Fibroblast of lung (primary cell): ENCODE measurements at regions not wholly inside any gene's neighbourhood (a gene's known extent, or its start where the extent isn't known, plus 50 kb on each side); places are given as distances from the start of the nearest gene placed in this dataset.

Experiments
- DNase-seq, 2 donors: peaks; one replicate each; pipeline versions ENCODE4 v3.0.0 to v3.0.0-alpha.2; 2010; ENCODE audit warnings: low read depth in 2 of 2
- H2AFZ ChIP-seq: 2 replicates; pipeline ENCODE4 v1.5.1; 2012; ENCODE audit warnings: low read length, control low read depth, inconsistent platforms
- H3K27ac ChIP-seq: 2 replicates; pipeline ENCODE4 v1.5.1; 2011; ENCODE audit warnings: low read length, control low read depth; ENCODE audit not compliant: insufficient read depth
- H3K27me3 ChIP-seq: 2 replicates; pipeline ENCODE4 v1.5.1; 2011; ENCODE audit warnings: mild to moderate bottlenecking, low read length; ENCODE audit not compliant: control insufficient read depth, insufficient read depth
- H3K36me3 ChIP-seq: 2 replicates; pipeline ENCODE4 v1.5.1; 2011; ENCODE audit warnings: low read length; ENCODE audit not compliant: control insufficient read depth, insufficient read depth
- H3K4me1 ChIP-seq: 2 replicates; pipeline ENCODE4 v1.5.1; 2011; ENCODE audit warnings: low read length; ENCODE audit not compliant: control insufficient read depth, insufficient read depth; ENCODE audit errors: extremely low read depth
- H3K4me2 ChIP-seq: 2 replicates; pipeline ENCODE4 v1.5.1; 2011; ENCODE audit warnings: low read length, control low read depth; ENCODE audit not compliant: insufficient read depth; ENCODE audit errors: extremely low read depth
- H3K4me3 ChIP-seq, 4 experiments: fragments of 200-600 bp in 1 of 4; sonication (generic) in 1 of 4; replicated peaks in 1 of 4; 2 replicates each; pipeline ENCODE4 v1.5.1; 2011 to 2016; ENCODE audit warnings: low read length in 4 of 4, low read depth in 3 of 4, mild to moderate bottlenecking in 3 of 4, control low read depth in 2 of 4, inconsistent platforms in 1 of 4, mixed read lengths in 1 of 4; ENCODE audit not compliant: insufficient read depth in 1 of 4; ENCODE audit errors: control extremely low read depth in 1 of 4
- H3K79me2 ChIP-seq: 2 replicates; pipeline ENCODE4 v1.5.1; 2012; ENCODE audit warnings: mild to moderate bottlenecking, low read length, inconsistent platforms; ENCODE audit not compliant: control insufficient read depth, insufficient read depth
- H3K9ac ChIP-seq: 2 replicates; pipeline ENCODE4 v1.5.1; 2011; ENCODE audit warnings: mild to moderate bottlenecking, low read length, control low read depth; ENCODE audit not compliant: insufficient read depth
- H3K9me3 ChIP-seq: 2 replicates; pipeline ENCODE4 v1.5.1; 2012; ENCODE audit warnings: low read depth, low read length; ENCODE audit not compliant: control insufficient read depth, insufficient read depth
- H4K20me1 ChIP-seq: 2 replicates; pipeline ENCODE4 v1.5.1; 2011; ENCODE audit warnings: low read length; ENCODE audit not compliant: control insufficient read depth, insufficient read depth; ENCODE audit errors: extremely low read depth
- EZH2 ChIP-seq: IDR thresholded peaks from 2 replicates; pipeline ENCODE4 v1.5.1; 2012; ENCODE audit warnings: low read length, control low read depth, mild to moderate bottlenecking; ENCODE audit errors: missing control alignments
- TF ChIP-seq, protein P1 (sequence below), 2 donors: IDR thresholded peaks in 1 of 2; conservative IDR thresholded peaks in 1 of 2; 1 replicate in 1 of 2; 2 replicates in 1 of 2; pipeline ENCODE4 v1.5.1; 2011 to 2012; ENCODE audit warnings: low read length in 2 of 2, control low read depth in 1 of 2, inconsistent platforms in 1 of 2, low read depth in 1 of 2, mild to moderate bottlenecking in 1 of 2

DNA sequence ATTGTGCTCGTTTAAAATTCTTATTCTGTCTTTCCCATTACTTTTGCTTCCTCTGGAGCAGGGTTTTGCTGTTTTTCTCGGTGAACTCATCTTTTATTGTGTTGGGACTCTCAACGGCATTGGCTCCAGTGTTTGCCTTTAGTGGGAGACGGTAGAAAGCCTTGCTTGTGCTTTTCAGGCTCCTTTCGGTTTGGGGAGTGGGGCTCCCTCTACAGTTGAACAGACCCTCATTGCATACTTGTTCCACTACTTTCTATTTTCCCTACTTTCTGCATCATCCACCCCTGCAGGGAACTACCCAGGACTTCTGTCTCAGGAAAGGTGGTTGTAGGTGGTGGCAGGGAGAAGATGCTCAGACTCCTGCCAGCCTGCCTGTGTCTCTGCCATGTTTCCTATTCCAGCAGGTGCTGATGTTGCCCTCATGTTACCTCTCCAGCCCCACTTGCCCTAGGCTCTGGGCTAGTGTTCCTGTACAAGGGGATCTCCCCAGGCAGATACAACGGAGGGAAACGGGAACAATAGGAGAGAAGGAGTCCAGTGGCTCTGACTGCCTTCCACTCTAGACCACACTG, 68.5 kb upstream of the ZBTB18 start:
- TF ChIP-seq, protein P1, sequence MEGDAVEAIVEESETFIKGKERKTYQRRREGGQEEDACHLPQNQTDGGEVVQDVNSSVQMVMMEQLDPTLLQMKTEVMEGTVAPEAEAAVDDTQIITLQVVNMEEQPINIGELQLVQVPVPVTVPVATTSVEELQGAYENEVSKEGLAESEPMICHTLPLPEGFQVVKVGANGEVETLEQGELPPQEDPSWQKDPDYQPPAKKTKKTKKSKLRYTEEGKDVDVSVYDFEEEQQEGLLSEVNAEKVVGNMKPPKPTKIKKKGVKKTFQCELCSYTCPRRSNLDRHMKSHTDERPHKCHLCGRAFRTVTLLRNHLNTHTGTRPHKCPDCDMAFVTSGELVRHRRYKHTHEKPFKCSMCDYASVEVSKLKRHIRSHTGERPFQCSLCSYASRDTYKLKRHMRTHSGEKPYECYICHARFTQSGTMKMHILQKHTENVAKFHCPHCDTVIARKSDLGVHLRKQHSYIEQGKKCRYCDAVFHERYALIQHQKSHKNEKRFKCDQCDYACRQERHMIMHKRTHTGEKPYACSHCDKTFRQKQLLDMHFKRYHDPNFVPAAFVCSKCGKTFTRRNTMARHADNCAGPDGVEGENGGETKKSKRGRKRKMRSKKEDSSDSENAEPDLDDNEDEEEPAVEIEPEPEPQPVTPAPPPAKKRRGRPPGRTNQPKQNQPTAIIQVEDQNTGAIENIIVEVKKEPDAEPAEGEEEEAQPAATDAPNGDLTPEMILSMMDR (conservative IDR thresholded peaks at IDR 0.05 in 1 of 2, IDR thresholded peaks at IDR 0.05 in 1 of 2; ENCODE audit: low read depth in 1 of 2, low read length in 2 of 2) = no peak
- TF ChIP-seq EZH2 = no peak
- Histone ChIP-seq H3K9ac (no peak overlapping the region), H3K79me2 (no peaks in the 10 kb centered on the region), H3K27me3 (no peaks in the 10 kb centered on the region), H4K20me1 (no peaks in the 10 kb centered on the region), H3K9me3 (no peaks in the 10 kb centered on the region), H3K4me3 (no peak overlapping the region), H3K4me2 (no peak overlapping the region), H2AFZ (no peak overlapping the region), H3K36me3 (no peaks in the 10 kb centered on the region), H3K4me1 (no peaks in the 10 kb centered on the region), H3K27ac (no peak overlapping the region)
- no peak for DNase-seq

DNA sequence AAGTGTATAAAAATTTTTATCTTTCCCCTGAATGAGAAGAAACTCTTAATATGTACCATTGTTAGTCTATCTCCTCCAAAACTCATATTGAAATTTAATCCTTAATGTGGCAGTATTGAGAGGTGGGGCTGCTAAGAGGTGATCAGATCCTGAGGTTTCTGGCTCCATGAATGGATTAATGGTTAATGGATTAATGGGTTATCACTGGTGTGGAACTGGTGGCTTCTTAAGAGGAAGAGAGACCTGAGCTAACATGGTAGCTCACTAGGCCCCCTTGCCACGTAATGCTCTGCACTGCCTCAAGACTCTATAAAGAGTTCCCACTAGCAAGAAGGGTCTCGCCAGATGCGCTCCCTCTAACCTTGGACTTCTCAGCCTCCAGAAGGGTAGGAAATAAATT, 70.6 kb upstream of the ZBTB18 start:
- H2AFZ ChIP-seq = no peak overlapping the region
- H3K9me3 ChIP-seq = no peaks in the 10 kb centered on the region

DNA sequence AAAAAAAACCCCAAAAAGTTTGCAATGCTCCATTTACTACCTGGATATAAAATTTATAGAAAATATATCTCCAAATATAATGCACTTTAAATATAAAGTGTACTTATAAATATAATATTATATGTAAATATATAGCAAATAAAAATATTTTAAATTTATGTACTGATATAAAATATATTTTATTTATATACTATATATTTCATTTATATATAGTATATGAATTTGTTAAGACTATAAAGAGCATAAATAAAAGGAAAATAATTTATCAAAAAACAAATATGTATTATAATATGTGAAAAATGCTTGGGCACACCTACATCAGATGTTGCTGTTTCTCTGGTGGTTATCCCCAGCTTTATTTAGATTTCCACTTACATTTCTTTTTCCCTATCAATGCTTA, 71.0 kb upstream of the ZBTB18 start:
- H3K79me2 ChIP-seq = no peaks in the 10 kb centered on the region
- no peaks in the 10 kb centered on the region for H3K9me3 ChIP-seq
- H3K4me2 ChIP-seq = no peak overlapping the region
- H3K36me3 ChIP-seq = no peaks in the 10 kb centered on the region
- H3K4me1 ChIP-seq = no peaks in the 10 kb centered on the region
- no peak overlapping the region for H3K4me3 ChIP-seq
- no peaks in the 10 kb centered on the region for H4K20me1 ChIP-seq
- no peak for DNase-seq
- H3K9ac ChIP-seq = no peak overlapping the region
- TF ChIP-seq EZH2 = no peak
- TF ChIP-seq, protein P1 (conservative IDR thresholded peaks at IDR 0.05 in 1 of 2, IDR thresholded peaks at IDR 0.05 in 1 of 2; ENCODE audit: low read depth in 1 of 2, low read length in 2 of 2) = no peak
- H2AFZ ChIP-seq = no peak overlapping the region
- no peaks in the 10 kb centered on the region for H3K27me3 ChIP-seq
- H3K27ac ChIP-seq = no peak overlapping the region

More for the DNA sequence above, 70.6 kb upstream of the ZBTB18 start:
- TF ChIP-seq, protein P1 (conservative IDR thresholded peaks at IDR 0.05 in 1 of 2, IDR thresholded peaks at IDR 0.05 in 1 of 2; ENCODE audit: low read depth in 1 of 2, low read length in 2 of 2) = no peak
- no peak for TF ChIP-seq EZH2
- H4K20me1 ChIP-seq = no peaks in the 10 kb centered on the region
- H3K36me3 ChIP-seq = no peaks in the 10 kb centered on the region
- H3K79me2 ChIP-seq = no peaks in the 10 kb centered on the region
- no peaks in the 10 kb centered on the region for H3K27me3 ChIP-seq
- H3K27ac ChIP-seq = no peak overlapping the region
- H3K4me2 ChIP-seq = no peak overlapping the region
- H3K4me1 ChIP-seq = no peaks in the 10 kb centered on the region
- H3K9ac ChIP-seq = no peak overlapping the region
- DNase-seq = no peak
- no peak overlapping the region for H3K4me3 ChIP-seq
